IMR-90 (cell line): ENCODE measurements at regions not wholly inside any gene's neighbourhood (a gene's known extent, or its start where the extent isn't known, plus 50 kb on each side); places are given as distances from the start of the nearest gene placed in this dataset.

Source experiments
- ATAC-seq: fragments of 200-7000 bp; cut with Tn5 transposase; 2 replicates; pipeline ENCODE4 v1.9.1; 2020; ENCODE audit warnings: low read depth, mild to moderate bottlenecking, moderate library complexity
- BruUV-seq: library from RNA; stranded (reverse); fragments of 400-500 nt; replicated peaks from 2 replicates; lab custom pipeline; 2021; lab: Mats Ljungman, UMichigan
- CTCF ChIA-PET: fragments of 300-600 bp; formaldehyde crosslinking; extraction: SDS; loops from one replicate; lab custom pipeline; 2021; ENCODE audit warnings: antibody characterized with exemption; lab: Yijun Ruan, JAX
- POLR2A ChIA-PET: fragments of 300-600 bp; sonication (Branson Sonifier 250); formaldehyde crosslinking; loops from one replicate; lab custom pipeline; 2022; ENCODE audit warnings: antibody characterized with exemption; ENCODE audit not compliant: unreplicated experiment; lab: Charles Lee
- DNase-seq: peaks from one replicate; pipeline ENCODE4 v3.0.0; 2013
- H2AFZ ChIP-seq: replicated peaks from 2 replicates; pipeline ENCODE3; 2013; ENCODE audit warnings: low read length, mild to moderate bottlenecking; ENCODE audit not compliant: poor library complexity
- H2AK5ac ChIP-seq: 2 replicates; pipeline ENCODE4 v1.6.1; 2013; ENCODE audit warnings: low read depth, low read length, inconsistent platforms
- H2AK9ac ChIP-seq: replicated peaks from 2 replicates; pipeline ENCODE3; 2013; ENCODE audit warnings: mild to moderate bottlenecking, low read depth, low read length, moderate library complexity; ENCODE audit not compliant: poor library complexity
- H2BK120ac ChIP-seq: 2 replicates; pipeline ENCODE4 v1.6.1; 2013; ENCODE audit warnings: low read depth, low read length, inconsistent platforms
- H2BK15ac ChIP-seq: 3 replicates; pipeline ENCODE4 v1.6.1; 2013; ENCODE audit warnings: low read depth, low read length, inconsistent platforms
- H2BK20ac ChIP-seq: 2 replicates; pipeline ENCODE4 v1.6.1; 2013; ENCODE audit warnings: low read depth, mild to moderate bottlenecking, inconsistent platforms, low read length, moderate library complexity
- H2BK5ac ChIP-seq: 2 replicates; pipeline ENCODE4 v1.6.1; 2013; ENCODE audit warnings: mild to moderate bottlenecking, low read depth, low read length, inconsistent platforms; ENCODE audit not compliant: poor library complexity, severe bottlenecking
- H3K14ac ChIP-seq: replicated peaks from 2 replicates; pipeline ENCODE4 v1.6.1; 2013; ENCODE audit warnings: low read depth, low read length, inconsistent platforms
- H3K18ac ChIP-seq: 2 replicates; pipeline ENCODE4 v1.6.1; 2013; ENCODE audit warnings: low read depth, low read length, control low read depth
- H3K23ac ChIP-seq: 2 replicates; pipeline ENCODE4 v1.6.1; 2013; ENCODE audit warnings: low read depth, low read length, inconsistent platforms
- H3K27ac ChIP-seq: 2 replicates; pipeline ENCODE4 v1.5.1; 2013; ENCODE audit warnings: mild to moderate bottlenecking, control low read depth, low read length; ENCODE audit not compliant: insufficient read depth
- H3K27me3 ChIP-seq: 2 replicates; pipeline ENCODE4 v1.6.1; 2013; ENCODE audit warnings: low read length; ENCODE audit not compliant: control insufficient read depth, insufficient read depth
- H3K36me3 ChIP-seq: 2 replicates; pipeline ENCODE4 v1.6.1; 2013; ENCODE audit warnings: low read length, mixed read lengths; ENCODE audit not compliant: control insufficient read depth, insufficient read depth
- H3K4ac ChIP-seq: 2 replicates; pipeline ENCODE4 v1.6.1; 2013; ENCODE audit warnings: low read depth, low read length, inconsistent platforms
- H3K4me1 ChIP-seq: 2 replicates; pipeline ENCODE4 v1.6.1; 2013; ENCODE audit warnings: low read length, mixed read lengths; ENCODE audit not compliant: control insufficient read depth, insufficient read depth
- H3K4me2 ChIP-seq: 2 replicates; pipeline ENCODE4 v1.6.1; 2013; ENCODE audit warnings: low read depth, mild to moderate bottlenecking, control low read depth, low read length, moderate library complexity
- H3K4me3 ChIP-seq: 2 replicates; pipeline ENCODE4 v1.5.1; 2013; ENCODE audit warnings: low read depth, mild to moderate bottlenecking, control low read depth, low read length, moderate library complexity; ENCODE audit not compliant: insufficient read depth
- H3K56ac ChIP-seq: 2 replicates; pipeline ENCODE4 v1.6.1; 2013; ENCODE audit warnings: low read length, inconsistent platforms; ENCODE audit not compliant: insufficient read depth; ENCODE audit errors: extremely low read depth
- H3K79me1 ChIP-seq, 2 experiments: 2 replicates each; pipeline ENCODE4 v1.6.1; 2013; ENCODE audit warnings: low read length in 2 of 2, inconsistent platforms in 1 of 2, low read depth in 1 of 2
- H3K9ac ChIP-seq: 2 replicates; pipeline ENCODE4 v1.6.1; 2013; ENCODE audit warnings: low read depth, low read length, control low read depth
- H3K9me1 ChIP-seq: 2 replicates; pipeline ENCODE4 v1.6.1; 2013; ENCODE audit warnings: low read length, inconsistent platforms; ENCODE audit not compliant: insufficient read depth
- H3K9me3 ChIP-seq: 2 replicates; pipeline ENCODE4 v1.6.1; 2013; ENCODE audit warnings: low read length; ENCODE audit not compliant: control insufficient read depth, insufficient read depth
- H4K20me1 ChIP-seq: 2 replicates; pipeline ENCODE4 v1.6.1; 2013; ENCODE audit warnings: low read length, inconsistent platforms; ENCODE audit not compliant: insufficient read depth
- H4K5ac ChIP-seq: 2 replicates; pipeline ENCODE4 v1.6.1; 2013; ENCODE audit warnings: mild to moderate bottlenecking, low read depth, low read length, control low read depth
- H4K8ac ChIP-seq, 2 experiments: 2 replicates each; pipeline ENCODE4 v1.6.1; 2013; ENCODE audit warnings: low read depth in 2 of 2, low read length in 2 of 2, control low read depth in 1 of 2, inconsistent platforms in 1 of 2
- H4K91ac ChIP-seq: 2 replicates; pipeline ENCODE4 v1.6.1; 2013; ENCODE audit warnings: low read depth, low read length, inconsistent platforms; ENCODE audit not compliant: insufficient read depth
- BHLHE40 ChIP-seq: fragments of 150-350 bp; IDR thresholded peaks from 2 replicates; pipeline ENCODE4 v1.6.1; 2016; ENCODE audit warnings: mild to moderate bottlenecking, low read depth, low read length
- CEBPB ChIP-seq: IDR thresholded peaks from 2 replicates; pipeline ENCODE4 v1.6.1; 2012; ENCODE audit warnings: low read depth, low read length, improper control_type of control experiment
- CHD1 ChIP-seq: IDR thresholded peaks from 2 replicates; pipeline ENCODE4 v1.6.1; 2012; ENCODE audit warnings: low read depth, low read length, improper control_type of control experiment
- CTCF ChIP-seq: conservative IDR thresholded peaks from 2 replicates; pipeline ENCODE4 v1.5.1; 2012; ENCODE audit warnings: mild to moderate bottlenecking, low read depth, low read length, improper control_type of control experiment
- ELK1 ChIP-seq: fragments of 150-350 bp; IDR thresholded peaks from 2 replicates; pipeline ENCODE4 v1.6.1; 2016; ENCODE audit warnings: low read depth, mild to moderate bottlenecking, low read length, moderate library complexity, borderline replicate concordance
- FOS ChIP-seq: fragments of 150-350 bp; IDR thresholded peaks from 2 replicates; pipeline ENCODE4 v1.6.1; 2016; ENCODE audit warnings: low read depth, low read length
- MAFK ChIP-seq: IDR thresholded peaks from 2 replicates; pipeline ENCODE4 v1.6.1; 2012; ENCODE audit warnings: low read depth, low read length, improper control_type of control experiment
- MAZ ChIP-seq: IDR thresholded peaks from 2 replicates; pipeline ENCODE4 v1.6.1; 2012; ENCODE audit warnings: low read depth, mild to moderate bottlenecking, low read length, improper control_type of control experiment, moderate library complexity, borderline replicate concordance
- MXI1 ChIP-seq: IDR thresholded peaks from 2 replicates; pipeline ENCODE4 v1.6.1; 2012; ENCODE audit warnings: low read depth, mild to moderate bottlenecking, low read length, moderate library complexity, borderline replicate concordance
- NFE2L2 ChIP-seq: fragments of 150-350 bp; IDR thresholded peaks from 2 replicates; pipeline ENCODE4 v1.6.1; 2016; ENCODE audit warnings: low read depth, mild to moderate bottlenecking, low read length
- POLR2A ChIP-seq: IDR thresholded peaks from 2 replicates; pipeline ENCODE4 v1.6.1; 2012; ENCODE audit warnings: mild to moderate bottlenecking, low read depth, low read length
- RAD21 ChIP-seq: IDR thresholded peaks from 2 replicates; pipeline ENCODE4 v1.6.1; 2012; ENCODE audit warnings: low read length, improper control_type of control experiment
- RCOR1 ChIP-seq: IDR thresholded peaks from 2 replicates; pipeline ENCODE4 v1.6.1; 2012; ENCODE audit warnings: mild to moderate bottlenecking, low read length, improper control_type of control experiment; ENCODE audit not compliant: insufficient replicate concordance
- RFX5 ChIP-seq: IDR thresholded peaks from 2 replicates; pipeline ENCODE4 v1.8.0; 2012; ENCODE audit warnings: low read depth, mild to moderate bottlenecking, low read length, moderate library complexity
- SMC3 ChIP-seq: fragments of 150-350 bp; IDR thresholded peaks from 2 replicates; pipeline ENCODE4 v1.6.1; 2016; ENCODE audit warnings: low read depth, mild to moderate bottlenecking, antibody characterized with exemption, low read length, moderate library complexity
- USF2 ChIP-seq: fragments of 150-350 bp; IDR thresholded peaks from 2 replicates; pipeline ENCODE4 v1.6.1; 2017; ENCODE audit warnings: mild to moderate bottlenecking, antibody characterized with exemption, low read length, low read depth
- WGBS, 2 experiments: methylation state at CpG; one replicate each; pipeline versions ENCODE4 v1.1.5 to v1.1.7; 2013; ENCODE audit warnings: missing lambda C conversion rate in 2 of 2; ENCODE audit not compliant: insufficient read length in 1 of 2; ENCODE audit errors: extremely low coverage in 2 of 2; 5-methylcytosine and 5-hydroxymethylcytosine counted together
- dilution Hi-C: fragments of 300-500 bp; cut with HindIII; formaldehyde crosslinking; loops from one replicate; pipeline ENCODE4 v1.14.3; 2018; ENCODE audit warnings: low sequenced_read_pairs; ENCODE audit not compliant: unreplicated experiment
- in situ Hi-C: fragments of 300-500 bp; cut with MboI; formaldehyde crosslinking; loops from 3 replicates; pipeline ENCODE4 v1.14.3; 2019; ENCODE audit warnings: low sequenced_read_pairs, inconsistent platforms, mixed read lengths
- intact Hi-C: fragments of 100-400 bp; cut with micrococcal nuclease; formaldehyde crosslinking; loops from 2 replicates; pipeline ENCODE4 v1.10.0; 2022

GRCh38 chr14:49467091-49467490 is 119.1 kb downstream of the RPS29 start:
- no TSS peak for BruUV-seq
- no peak overlapping the region for H2AFZ ChIP-seq
- H2AK9ac ChIP-seq, result no peak overlapping the region
- H2BK20ac ChIP-seq, result no peak overlapping the region
- H4K20me1 ChIP-seq, result no peaks in the 10 kb centered on the region
- intact Hi-C loops (loop anchor here (10.0 kb wide), 1 partner anchor 88 kb away; no protein-coding TSS in a partner anchor), dilution Hi-C loops (no loop called here), in situ Hi-C loops (loop anchor here (25.0 kb wide), 1 partner anchor 295 kb away; the partner anchor contains the start of gene KLHDC2)
- no peak for DNase-seq
- TF ChIP-seq MAZ (no peak), SMC3 (no peak), CHD1 (no peak), NFE2L2 (no peak), RFX5 (no peak), POLR2A (no peak), USF2 (no peak), CEBPB (no peak), MAFK (no peak), CTCF (no peak), ELK1 (no peak), MXI1 (no peak), RAD21 (no peak), BHLHE40 (no peak), RCOR1 (no peak), FOS (no peak)
- no CpG with 5 or more reads among the region's 3 CpGs for WGBS, 2 experiments
- no peaks in the 10 kb centered on the region for H3K36me3 ChIP-seq
- POLR2A ChIA-PET, result no interaction called here
- no peak overlapping the region for H2BK5ac ChIP-seq
- H3K9me3 ChIP-seq, result no peaks in the 10 kb centered on the region
- no peak overlapping the region for H4K91ac ChIP-seq
- no peak overlapping the region for H2BK15ac ChIP-seq
- no peak overlapping the region for H3K18ac ChIP-seq
- no peak overlapping the region for H3K27ac ChIP-seq
- H3K4ac ChIP-seq, result no peak overlapping the region
- H3K56ac ChIP-seq, result no peak overlapping the region
- no peak overlapping the region for H2BK120ac ChIP-seq
- no peak overlapping the region for H3K4me3 ChIP-seq
- no peak overlapping the region for H3K23ac ChIP-seq
- no peak overlapping the region for H3K4me2 ChIP-seq
- no peak overlapping the region for H4K5ac ChIP-seq
- no peak overlapping the region for H3K14ac ChIP-seq
- CTCF ChIA-PET, result no interaction called here
- H4K8ac ChIP-seq, result no peak overlapping the region
- no peak overlapping the region for H2AK5ac ChIP-seq
- H3K9ac ChIP-seq, result no peak overlapping the region
- no peak for ATAC-seq
- H3K4me1 ChIP-seq, result no peaks in the 10 kb centered on the region
- no peaks in the 10 kb centered on the region for H3K79me1 ChIP-seq
- no peaks in the 10 kb centered on the region for H3K9me1 ChIP-seq
- no peaks in the 10 kb centered on the region; the same call in 1 of the 2 replicates for H3K27me3 ChIP-seq
